Psoas muscle (tissue), 7 donors: ENCODE measurements at regions not wholly inside any gene's neighbourhood (a gene's known extent, or its start where the extent isn't known, plus 50 kb on each side); places are given as distances from the start of the nearest gene placed in this dataset.

Experiments used
- ATAC-seq, 4 donors: fragments of 200-7000 bp; cut with Tn5 transposase; one replicate each; pipeline ENCODE4 v1.9.1; 2020; ENCODE audit warnings: moderate library complexity in 3 of 4, mild to moderate bottlenecking in 2 of 4
- DNase-seq, 2 donors: peaks; one replicate each; pipeline ENCODE4 v3.0.0-alpha.2; 2020
- H3K27ac ChIP-seq: fragments of 200-600 bp; one replicate; pipeline ENCODE4 v1.8.0; 2022
- H3K27me3 ChIP-seq, 3 donors: fragments of 200-600 bp in 1 of 3; one replicate each; pipeline versions ENCODE4 v1.6.1 to v1.8.0; 2013 to 2022; ENCODE audit warnings: low read length in 2 of 3, mild to moderate bottlenecking in 2 of 3, moderate library complexity in 1 of 3; ENCODE audit not compliant: insufficient read depth in 3 of 3
- H3K36me3 ChIP-seq, 2 donors: fragments of 200-600 bp in 1 of 2; one replicate each; pipeline versions ENCODE4 v1.6.1 to v1.8.0; 2013 to 2022; ENCODE audit warnings: low read depth in 1 of 2, mild to moderate bottlenecking in 1 of 2, moderate library complexity in 1 of 2; ENCODE audit not compliant: insufficient read depth in 1 of 2
- H3K4me1 ChIP-seq: fragments of 200-600 bp; one replicate; pipeline ENCODE4 v1.8.0; 2022
- H3K4me3 ChIP-seq: fragments of 200-600 bp; one replicate; pipeline ENCODE4 v1.8.0; 2022; ENCODE audit warnings: mild to moderate bottlenecking
- H3K9me3 ChIP-seq: fragments of 200-600 bp; one replicate; pipeline ENCODE4 v1.8.0; 2022
- WGBS, 3 donors: extraction: QIAGEN DNeasy Blood & Tissue Kit; methylation state at CpG; one replicate each; pipeline versions ENCODE4 v1.1.6 to v1.1.7; 2013; 5-methylcytosine and 5-hydroxymethylcytosine counted together
- intact Hi-C, 2 donors: fragments of 100-400 bp; cut with DNase I; formaldehyde crosslinking; loops; one replicate each; pipeline versions ENCODE4 v1.11.0 to v1.14.2; 2022
- TF ChIP-seq, protein P1 (sequence below): fragments of 200-600 bp; IDR thresholded peaks from one replicate; pipeline ENCODE4 v1.8.0; 2022; ENCODE audit warnings: antibody characterized with exemption
- donor health status: healthy with polysubstance abuse.
- donor health status: DM: no; HTN: no; CAD: no; lungs with moderate emphysema.
- donor health status: Bipolar disorder and iron deficiency.
- donor health status: healthy.
- donor health status: DM: yes; HTN: yes; CAD: no.
- donor health status: DM: no; HTN: no; CAD: no.
- donor health status: DM: yes; HTN: yes; CAD: no.

DNA sequence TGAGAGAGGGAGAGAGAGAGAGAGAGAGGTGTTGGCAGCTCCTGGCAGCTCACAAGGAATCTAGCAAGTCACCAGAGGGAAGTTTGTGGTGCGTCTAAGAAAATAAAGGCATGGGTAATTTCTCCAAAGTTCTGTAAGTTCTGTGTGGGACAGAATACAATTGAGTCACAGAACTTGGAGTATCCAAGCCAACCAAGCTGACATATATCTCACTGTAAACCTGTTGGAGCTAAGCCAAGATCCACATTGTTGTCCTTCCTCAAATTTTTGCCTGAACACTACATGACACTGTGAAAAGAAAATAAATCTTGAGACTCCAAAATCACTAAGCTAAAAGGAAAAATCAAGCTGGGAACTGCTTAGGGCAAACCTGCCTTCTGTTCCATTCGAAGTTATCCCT is 436.7 kb downstream of the MEI4 start:
- ATAC-seq (no peak), DNase-seq (no peak)
- intact Hi-C loops: no loop called here
- Histone ChIP-seq H3K27ac (no peak overlapping the region), H3K4me1 (no peaks in the 10 kb centered on the region), H3K27me3 (no peaks in the 10 kb centered on the region), H3K36me3 (no peaks in the 10 kb centered on the region), H3K9me3 (no peaks in the 10 kb centered on the region), H3K4me3 (no peak overlapping the region)
- WGBS, 3 donors: 45 to 56% (median 45%) methylated on average over 2 of the region's 2 CpGs
- TF ChIP-seq, protein P1, sequence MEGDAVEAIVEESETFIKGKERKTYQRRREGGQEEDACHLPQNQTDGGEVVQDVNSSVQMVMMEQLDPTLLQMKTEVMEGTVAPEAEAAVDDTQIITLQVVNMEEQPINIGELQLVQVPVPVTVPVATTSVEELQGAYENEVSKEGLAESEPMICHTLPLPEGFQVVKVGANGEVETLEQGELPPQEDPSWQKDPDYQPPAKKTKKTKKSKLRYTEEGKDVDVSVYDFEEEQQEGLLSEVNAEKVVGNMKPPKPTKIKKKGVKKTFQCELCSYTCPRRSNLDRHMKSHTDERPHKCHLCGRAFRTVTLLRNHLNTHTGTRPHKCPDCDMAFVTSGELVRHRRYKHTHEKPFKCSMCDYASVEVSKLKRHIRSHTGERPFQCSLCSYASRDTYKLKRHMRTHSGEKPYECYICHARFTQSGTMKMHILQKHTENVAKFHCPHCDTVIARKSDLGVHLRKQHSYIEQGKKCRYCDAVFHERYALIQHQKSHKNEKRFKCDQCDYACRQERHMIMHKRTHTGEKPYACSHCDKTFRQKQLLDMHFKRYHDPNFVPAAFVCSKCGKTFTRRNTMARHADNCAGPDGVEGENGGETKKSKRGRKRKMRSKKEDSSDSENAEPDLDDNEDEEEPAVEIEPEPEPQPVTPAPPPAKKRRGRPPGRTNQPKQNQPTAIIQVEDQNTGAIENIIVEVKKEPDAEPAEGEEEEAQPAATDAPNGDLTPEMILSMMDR: no peak

DNA sequence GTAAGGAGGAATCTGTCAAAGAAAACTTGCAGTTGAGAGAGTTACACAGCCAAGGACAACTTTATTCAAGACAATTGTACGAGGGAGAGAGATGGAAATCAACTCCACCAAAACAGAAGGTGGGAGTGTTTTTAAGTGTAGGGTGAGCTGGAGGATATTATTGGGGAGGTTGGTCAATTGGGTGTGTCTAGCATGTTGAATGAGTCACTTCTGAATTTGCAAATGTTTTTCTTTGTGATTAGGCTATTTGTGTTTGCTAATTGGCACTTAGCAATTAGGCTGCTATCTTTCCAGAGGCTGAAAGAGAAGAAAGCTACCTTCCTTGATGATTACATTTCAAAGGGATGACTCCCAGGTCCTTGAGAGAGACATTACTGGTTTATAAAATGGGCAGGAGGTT is 441.1 kb downstream of the MEI4 start:
- H3K4me1 ChIP-seq: no peaks in the 10 kb centered on the region
- H3K36me3 ChIP-seq: no peaks in the 10 kb centered on the region
- TF ChIP-seq, protein P1: no peak
- ATAC-seq: no peak
- H3K27ac ChIP-seq: no peak overlapping the region
- no peak overlapping the region for H3K4me3 ChIP-seq
- H3K27me3 ChIP-seq: no peaks in the 10 kb centered on the region
- intact Hi-C loops: no loop called here
- DNase-seq: no peak
- no peaks in the 10 kb centered on the region for H3K9me3 ChIP-seq
- WGBS, 3 donors: 20 to 27% (median 22%) methylated on average over 1 of the region's 1 CpG

DNA sequence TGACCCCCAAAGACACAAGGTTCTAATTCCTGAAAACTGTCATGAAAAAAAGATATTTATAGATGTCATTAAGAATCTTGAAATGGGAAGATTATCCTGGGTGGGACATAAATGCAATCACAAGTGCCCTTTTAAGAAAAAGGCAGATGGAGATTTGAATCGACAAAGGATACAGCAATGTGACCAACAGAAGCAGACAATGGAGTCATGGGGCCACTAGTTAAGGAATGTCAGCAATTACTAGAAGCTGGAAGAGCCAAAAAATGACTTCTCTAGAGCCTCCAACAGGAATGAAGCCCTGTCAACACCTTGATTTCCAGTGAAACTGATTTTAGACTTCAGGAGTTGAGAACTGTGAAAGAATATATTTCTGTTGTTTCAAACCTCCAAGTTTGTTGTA is 448.5 kb downstream of the MEI4 start:
- no peaks in the 10 kb centered on the region for H3K9me3 ChIP-seq
- 75 to 89% (median 86%) methylated on average over 1 of the region's 1 CpG for WGBS, 3 donors
- H3K27ac ChIP-seq: no peak overlapping the region
- no peaks in the 10 kb centered on the region for H3K4me1 ChIP-seq
- H3K27me3 ChIP-seq: no peaks in the 10 kb centered on the region
- no peak for DNase-seq
- H3K4me3 ChIP-seq: no peak overlapping the region
- TF ChIP-seq, protein P1: no peak
- no peaks in the 10 kb centered on the region for H3K36me3 ChIP-seq
- no peak for ATAC-seq
- intact Hi-C loops: no loop called here

DNA sequence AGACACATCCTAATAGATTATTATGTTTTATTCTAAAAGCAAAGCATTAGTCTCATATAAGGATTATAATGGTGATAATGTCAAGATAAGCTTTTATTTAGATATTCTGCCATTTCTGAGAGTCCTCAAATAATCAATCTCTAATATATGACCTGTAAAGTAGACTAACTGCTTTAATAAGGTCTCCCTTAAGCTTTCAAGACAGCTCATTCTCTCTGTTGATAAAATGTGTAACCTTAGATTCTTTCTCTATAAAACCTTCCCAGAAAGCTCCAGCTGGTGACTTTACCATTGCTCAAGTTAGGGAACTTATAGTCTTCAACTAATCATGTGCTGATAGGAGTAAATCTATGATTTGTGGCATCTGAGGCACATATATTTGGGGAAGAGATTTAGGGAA is 457.8 kb downstream of the MEI4 start:
- no peaks in the 10 kb centered on the region for H3K27me3 ChIP-seq
- H3K27ac ChIP-seq: no peak overlapping the region
- no peak for DNase-seq
- ATAC-seq: no peak
- TF ChIP-seq, protein P1: no peak
- H3K4me3 ChIP-seq: no peak overlapping the region
- H3K4me1 ChIP-seq: no peaks in the 10 kb centered on the region
- intact Hi-C loops: no loop called here
- H3K36me3 ChIP-seq: no peaks in the 10 kb centered on the region
- H3K9me3 ChIP-seq: no peaks in the 10 kb centered on the region

DNA sequence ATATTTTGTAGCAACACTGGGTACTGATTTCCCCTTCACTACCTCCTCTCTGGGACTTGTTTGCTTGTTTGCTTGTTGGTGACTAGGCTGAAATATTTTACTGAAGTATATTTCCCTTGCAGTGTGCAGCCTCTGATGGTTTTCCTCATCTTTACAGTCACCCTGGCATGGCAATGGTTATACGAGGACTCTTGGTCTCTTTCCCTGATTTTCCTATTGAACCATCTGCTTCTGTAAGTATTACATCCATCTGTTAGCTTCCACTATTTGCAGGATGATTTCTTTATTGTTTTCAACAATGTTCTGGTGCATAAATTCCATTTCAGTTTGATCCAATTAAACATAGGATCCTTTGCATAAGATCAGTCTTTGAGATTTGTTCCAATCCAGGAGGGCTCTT is 465.1 kb downstream of the MEI4 start:
- no peak overlapping the region for H3K4me3 ChIP-seq
- no peaks in the 10 kb centered on the region for H3K36me3 ChIP-seq
- H3K9me3 ChIP-seq: no peaks in the 10 kb centered on the region
- TF ChIP-seq, protein P1: no peak
- ATAC-seq (no peak), DNase-seq (no peak)
- no peaks in the 10 kb centered on the region for H3K4me1 ChIP-seq
- H3K27me3 ChIP-seq: no peaks in the 10 kb centered on the region
- no peak overlapping the region for H3K27ac ChIP-seq
- 52 to 68% (median 66%) methylated on average over 1 of the region's 1 CpG for WGBS, 3 donors
- intact Hi-C loops: no loop called here
